ENCODE measurements at regions not wholly inside any gene's neighbourhood (a gene's known extent, or its start where the extent isn't known, plus 50 kb on each side); places are given as distances from the start of the nearest gene placed in this dataset.

DNA sequence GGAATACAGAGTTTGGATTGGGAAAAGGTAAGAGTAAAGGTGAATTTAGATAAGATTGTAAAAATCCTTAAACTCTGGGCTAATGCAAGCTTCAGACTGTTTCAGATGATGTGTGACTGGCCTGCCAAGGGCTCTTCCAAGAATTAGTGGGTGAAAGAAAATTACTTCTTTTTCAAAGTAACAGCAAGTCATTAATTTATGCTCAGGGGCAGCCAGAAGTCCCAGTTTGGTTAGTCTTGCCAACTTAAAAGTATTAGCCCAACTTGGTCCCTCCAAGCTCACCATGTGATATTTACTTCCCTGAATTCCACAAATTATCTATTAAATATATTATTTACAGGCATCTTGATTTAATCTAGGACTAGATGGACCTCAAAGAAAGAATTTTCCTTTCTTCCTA lies 947.8 kb downstream of the NR2F1-AS1 start:
- TF ChIP-seq, protein P1, sequence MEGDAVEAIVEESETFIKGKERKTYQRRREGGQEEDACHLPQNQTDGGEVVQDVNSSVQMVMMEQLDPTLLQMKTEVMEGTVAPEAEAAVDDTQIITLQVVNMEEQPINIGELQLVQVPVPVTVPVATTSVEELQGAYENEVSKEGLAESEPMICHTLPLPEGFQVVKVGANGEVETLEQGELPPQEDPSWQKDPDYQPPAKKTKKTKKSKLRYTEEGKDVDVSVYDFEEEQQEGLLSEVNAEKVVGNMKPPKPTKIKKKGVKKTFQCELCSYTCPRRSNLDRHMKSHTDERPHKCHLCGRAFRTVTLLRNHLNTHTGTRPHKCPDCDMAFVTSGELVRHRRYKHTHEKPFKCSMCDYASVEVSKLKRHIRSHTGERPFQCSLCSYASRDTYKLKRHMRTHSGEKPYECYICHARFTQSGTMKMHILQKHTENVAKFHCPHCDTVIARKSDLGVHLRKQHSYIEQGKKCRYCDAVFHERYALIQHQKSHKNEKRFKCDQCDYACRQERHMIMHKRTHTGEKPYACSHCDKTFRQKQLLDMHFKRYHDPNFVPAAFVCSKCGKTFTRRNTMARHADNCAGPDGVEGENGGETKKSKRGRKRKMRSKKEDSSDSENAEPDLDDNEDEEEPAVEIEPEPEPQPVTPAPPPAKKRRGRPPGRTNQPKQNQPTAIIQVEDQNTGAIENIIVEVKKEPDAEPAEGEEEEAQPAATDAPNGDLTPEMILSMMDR (IDR thresholded peaks at IDR 0.05; ENCODE audit: low read depth, low read length) = no peak
- TF ChIP-seq EZH2phosphoT487 (IDR thresholded peaks at IDR 0.05; ENCODE audit: low read depth) = no peak

Data from OCI-LY3 (cell line).